Heart right ventricle (tissue), 16 donors: ENCODE measurements at regions not wholly inside any gene's neighbourhood (a gene's known extent, or its start where the extent isn't known, plus 50 kb on each side); places are given as distances from the start of the nearest gene placed in this dataset.

ENCODE experiments used
- ATAC-seq, 8 donors: fragments of 200-7000 bp; cut with Tn5 transposase; one replicate each; pipeline ENCODE4 v1.9.1; 2020; ENCODE audit warnings: mild to moderate bottlenecking in 8 of 8, moderate library complexity in 8 of 8, moderate number of reproducible peaks in 1 of 8
- DNase-seq, 2 donors: peaks; one replicate each; pipeline ENCODE4 v3.0.0-alpha.2; 2020
- H3K27ac ChIP-seq, 10 donors: fragments of 200-600 bp; sonication (generic) in 2 of 10; one replicate each; pipeline versions ENCODE4 v1.5.0 to v1.8.0; 2020 to 2022; ENCODE audit warnings: mild to moderate bottlenecking in 3 of 10
- H3K27me3 ChIP-seq, 7 donors: fragments of 200-600 bp; one replicate each; pipeline ENCODE4 v1.8.0; 2021 to 2022; ENCODE audit warnings: mild to moderate bottlenecking in 2 of 7
- H3K36me3 ChIP-seq, 9 donors: fragments of 200-600 bp; sonication (generic) in 1 of 9; one replicate each; pipeline versions ENCODE4 v1.5.0 to v1.8.0; 2020 to 2022; ENCODE audit warnings: mild to moderate bottlenecking in 2 of 9
- H3K4me1 ChIP-seq, 9 donors: fragments of 200-600 bp; sonication (generic) in 1 of 9; one replicate each; pipeline versions ENCODE4 v1.5.0 to v1.8.0; 2020 to 2022; ENCODE audit warnings: mild to moderate bottlenecking in 4 of 9
- H3K4me3 ChIP-seq, 10 donors: fragments of 200-600 bp; sonication (generic) in 2 of 10; one replicate each; pipeline versions ENCODE4 v1.5.0 to v1.8.0; 2020 to 2022; ENCODE audit warnings: mild to moderate bottlenecking in 7 of 10, moderate library complexity in 2 of 10
- H3K9me3 ChIP-seq, 11 donors: fragments of 200-600 bp in 10 of 11; sonication (generic) in 2 of 11; one replicate each; pipeline versions ENCODE4 v1.5.0 to v1.8.0; 2013 to 2022; ENCODE audit warnings: mild to moderate bottlenecking in 2 of 11, control low read depth in 1 of 11, moderate library complexity in 1 of 11
- WGBS, 2 donors: extraction: QIAGEN DNeasy Blood & Tissue Kit; methylation state at CpG; one replicate each; pipeline ENCODE4 v1.1.7; 2013; ENCODE audit warnings: inconsistent platforms in 1 of 2; 5-methylcytosine and 5-hydroxymethylcytosine counted together
- intact Hi-C, 10 donors: fragments of 100-400 bp; cut with DNase I; formaldehyde crosslinking; loops; one replicate each; pipeline versions ENCODE4 v1.11.1 to v1.14.2; 2022
- TF ChIP-seq, protein P1 (sequence below), 9 donors: fragments of 200-600 bp; sonication (generic) in 2 of 9; IDR thresholded peaks; one replicate each; pipeline versions ENCODE4 v1.5.0 to v1.8.0; 2021 to 2022; ENCODE audit warnings: antibody characterized with exemption in 9 of 9, mild to moderate bottlenecking in 5 of 9, moderate library complexity in 1 of 9
- donor health status: Arrhythmogenic right ventricular cardiomyopathy.
- donor health status: ischemic (EF 13 %, LVEDD 7.1; RV severe dilation, severe dysfunction).
- donor health status: healthy with polysubstance abuse.
- donor health status: DM: no; HTN: yes; CAD: no.
- donor health status: DM: no; HTN: no; CAD: no.
- donor health status: ischemic (EF 25% LVEDD 6.9; RV normal size, moderate dysfunction).
- donor health status: ischemic (EF 25% LVEDD 5.7; RV mildly dilated, moderate dysfunction).
- donor health status: healthy.
- donor health status: DM: yes; HTN: yes; CAD: no.
- donor health status: Ischemic cardiomyopathy.
- donor health status: ischemic (EF 35%, LVEDD 5.7; RV mildly dilated, moderate dysfunction).
- donor health status: nonischemic (EF 11% LVEDD 7.7; RV severe dilation, severe dysfunction).
- donor health status: DM: yes; HTN: yes; CAD: no.
- donor health status: PGD.
- donor health status: ischemic (EF 29% LVEDD 5.4; RV normal size, mild dysfunction).
- donor health status: nonischemic (EF 23%, LVEDD 6.1; RV moderate dilation, normal function).

DNA sequence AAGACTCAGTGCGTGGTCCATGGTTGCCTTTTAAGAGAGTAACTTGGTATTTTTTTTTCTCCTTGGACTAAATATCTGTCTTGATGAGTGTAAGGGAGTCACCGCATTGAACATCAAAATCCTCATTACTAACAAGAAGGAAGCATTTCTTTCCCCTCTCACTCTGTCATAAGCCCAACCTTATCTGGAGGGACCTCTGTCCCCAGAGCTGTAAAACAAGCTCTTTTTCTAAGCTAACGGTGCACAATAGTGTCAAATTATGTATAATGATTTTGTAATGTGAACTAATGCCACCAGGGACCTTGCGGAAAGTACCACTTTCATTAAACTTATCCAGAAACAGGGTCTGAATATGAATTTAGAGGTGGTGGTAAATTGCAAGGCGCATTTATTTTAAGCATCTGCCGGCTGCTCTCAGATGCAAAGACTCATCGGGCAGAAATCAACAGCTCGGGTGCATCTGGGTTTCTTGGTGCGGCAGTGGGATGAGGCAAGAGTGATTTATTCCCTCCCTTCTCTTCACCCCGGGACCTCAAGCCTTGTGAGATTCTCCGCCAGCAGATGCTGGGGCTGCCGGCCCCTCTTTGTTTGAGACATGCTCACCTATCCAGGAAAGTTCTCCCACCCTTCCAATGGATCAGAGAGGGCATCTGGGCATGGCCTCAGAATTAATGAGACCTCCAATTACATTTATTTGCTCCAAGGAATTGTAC lies 95.2 kb upstream of the IRX3 start:
- intact Hi-C loops: no loop called here
- H3K27ac ChIP-seq: no peak overlapping the region
- no peaks in the 10 kb centered on the region for H3K4me1 ChIP-seq
- H3K9me3 ChIP-seq: peaks cover 0 to 12% (median 0%) of the 10 kb centered on the region in 11 donors
- DNase-seq: no peak
- no peak overlapping the region for H3K4me3 ChIP-seq
- 84 to 86% methylated on average over 12 of the region's 12 CpGs for WGBS, 2 donors
- H3K27me3 ChIP-seq: no peaks in the 10 kb centered on the region
- TF ChIP-seq, protein P1, sequence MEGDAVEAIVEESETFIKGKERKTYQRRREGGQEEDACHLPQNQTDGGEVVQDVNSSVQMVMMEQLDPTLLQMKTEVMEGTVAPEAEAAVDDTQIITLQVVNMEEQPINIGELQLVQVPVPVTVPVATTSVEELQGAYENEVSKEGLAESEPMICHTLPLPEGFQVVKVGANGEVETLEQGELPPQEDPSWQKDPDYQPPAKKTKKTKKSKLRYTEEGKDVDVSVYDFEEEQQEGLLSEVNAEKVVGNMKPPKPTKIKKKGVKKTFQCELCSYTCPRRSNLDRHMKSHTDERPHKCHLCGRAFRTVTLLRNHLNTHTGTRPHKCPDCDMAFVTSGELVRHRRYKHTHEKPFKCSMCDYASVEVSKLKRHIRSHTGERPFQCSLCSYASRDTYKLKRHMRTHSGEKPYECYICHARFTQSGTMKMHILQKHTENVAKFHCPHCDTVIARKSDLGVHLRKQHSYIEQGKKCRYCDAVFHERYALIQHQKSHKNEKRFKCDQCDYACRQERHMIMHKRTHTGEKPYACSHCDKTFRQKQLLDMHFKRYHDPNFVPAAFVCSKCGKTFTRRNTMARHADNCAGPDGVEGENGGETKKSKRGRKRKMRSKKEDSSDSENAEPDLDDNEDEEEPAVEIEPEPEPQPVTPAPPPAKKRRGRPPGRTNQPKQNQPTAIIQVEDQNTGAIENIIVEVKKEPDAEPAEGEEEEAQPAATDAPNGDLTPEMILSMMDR (IDR thresholded peaks at IDR 0.05): no peak
- ATAC-seq: no peak
- no peaks in the 10 kb centered on the region for H3K36me3 ChIP-seq

DNA sequence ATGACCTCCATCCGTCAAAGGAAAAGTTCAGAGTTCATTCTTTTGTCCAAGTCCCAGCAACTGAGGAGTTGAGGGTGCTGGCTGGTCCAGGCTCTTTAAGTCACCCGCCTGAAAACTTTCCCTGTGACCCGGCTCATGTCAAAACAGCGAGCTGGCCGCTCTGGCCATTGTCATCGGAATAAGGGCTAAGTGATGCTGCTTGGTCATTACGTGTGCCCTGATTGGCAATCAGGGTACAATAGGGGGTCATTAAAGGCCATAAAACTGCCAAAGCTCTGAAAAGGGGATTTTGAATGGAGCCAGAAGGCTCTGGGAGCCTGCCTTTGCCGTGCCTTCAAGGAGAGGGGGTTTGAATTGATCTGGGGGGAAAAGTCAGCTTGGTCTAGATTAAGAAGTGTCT lies 88.5 kb upstream of the IRX3 start:
- ATAC-seq: no peak
- no peaks in the 10 kb centered on the region for H3K36me3 ChIP-seq
- peaks cover 0 to 14% (median 5%) of the 10 kb centered on the region in 9 donors for H3K4me1 ChIP-seq
- H3K9me3 ChIP-seq: peaks cover 0 to 8% (median 0%) of the 10 kb centered on the region in 11 donors
- no peak for DNase-seq
- H3K4me3 ChIP-seq: no peak overlapping the region
- no peak overlapping the region for H3K27ac ChIP-seq
- TF ChIP-seq, protein P1 (IDR thresholded peaks at IDR 0.05): no peak
- intact Hi-C loops: loop anchor here in 1 of 10 donors (10.0 kb wide), 1 partner anchor 60 kb away; no protein-coding TSS in a partner anchor
- WGBS, 2 donors: 82 to 83% methylated on average over 8 of the region's 8 CpGs
- H3K27me3 ChIP-seq: peaks cover 0 to 39% (median 0%) of the 10 kb centered on the region in 7 donors

DNA sequence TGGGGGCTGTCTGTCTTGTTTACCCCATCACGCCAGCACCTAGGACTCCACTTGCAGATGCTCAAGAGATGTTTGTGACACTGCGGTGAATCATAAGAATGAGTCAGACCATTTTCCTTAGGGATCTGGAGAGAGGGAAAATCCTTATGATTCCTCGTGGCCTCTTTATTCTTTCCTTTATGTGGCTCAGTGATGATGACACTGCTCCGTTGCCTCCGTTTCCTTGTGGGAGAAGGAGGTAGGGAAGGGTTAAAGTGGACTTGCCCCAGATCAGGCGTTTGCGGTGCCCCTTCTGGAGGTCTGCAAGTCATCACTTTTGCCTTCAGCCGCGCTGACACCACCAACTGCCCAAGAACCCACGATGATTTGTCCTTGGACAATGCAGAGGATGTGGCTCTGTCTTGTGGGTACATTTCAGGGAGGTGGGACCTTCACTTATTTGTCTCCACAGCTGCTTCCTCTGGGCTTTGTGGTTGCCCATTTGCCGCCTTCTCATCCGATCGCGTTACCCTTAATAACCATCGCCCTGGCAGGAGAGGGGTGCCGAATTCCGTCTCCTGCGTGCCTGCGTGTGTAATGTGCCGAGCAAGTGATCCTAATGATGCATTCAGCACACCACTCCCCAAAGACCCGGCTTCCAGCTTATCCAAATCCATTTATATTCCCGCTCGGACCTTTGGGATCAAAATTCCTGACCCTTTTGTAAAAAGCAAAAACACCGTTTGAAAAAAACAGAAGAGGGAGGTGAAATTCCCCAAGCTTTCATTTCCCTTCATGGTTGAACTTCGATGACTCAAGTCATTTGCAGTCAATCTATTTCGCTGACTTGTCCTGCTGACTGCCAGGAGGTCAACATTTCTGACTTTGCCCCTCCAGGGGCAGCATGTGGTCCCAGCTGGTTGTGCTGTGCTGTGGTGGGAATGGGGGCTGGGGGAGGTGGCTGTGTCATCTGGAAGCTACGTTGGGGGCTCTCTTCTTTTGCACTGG lies 87.2 kb upstream of the IRX3 start:
- H3K9me3 ChIP-seq: peaks cover 0 to 5% (median 0%) of the 10 kb centered on the region in 11 donors
- no peak overlapping the region for H3K27ac ChIP-seq
- peaks cover 0 to 41% (median 0%) of the 10 kb centered on the region in 7 donors for H3K27me3 ChIP-seq
- H3K4me3 ChIP-seq: peak overlapping the region in 4 of 10 donors; percentile 5 to 21 (median 14)
- ATAC-seq (no peak), DNase-seq (no peak)
- intact Hi-C loops: loop anchor here in 1 of 10 donors (10.0 kb wide), 1 partner anchor 61 kb away; no protein-coding TSS in a partner anchor
- 46 to 53% methylated on average over 27 of the region's 27 CpGs for WGBS, 2 donors
- H3K36me3 ChIP-seq: no peaks in the 10 kb centered on the region
- TF ChIP-seq, protein P1 (IDR thresholded peaks at IDR 0.05): no peak
- H3K4me1 ChIP-seq: peaks cover 0 to 14% (median 5%) of the 10 kb centered on the region in 9 donors
